ENCODE measurements at regions not wholly inside any gene's neighbourhood (a gene's known extent, or its start where the extent isn't known, plus 50 kb on each side); places are given as distances from the start of the nearest gene placed in this dataset.

DNA sequence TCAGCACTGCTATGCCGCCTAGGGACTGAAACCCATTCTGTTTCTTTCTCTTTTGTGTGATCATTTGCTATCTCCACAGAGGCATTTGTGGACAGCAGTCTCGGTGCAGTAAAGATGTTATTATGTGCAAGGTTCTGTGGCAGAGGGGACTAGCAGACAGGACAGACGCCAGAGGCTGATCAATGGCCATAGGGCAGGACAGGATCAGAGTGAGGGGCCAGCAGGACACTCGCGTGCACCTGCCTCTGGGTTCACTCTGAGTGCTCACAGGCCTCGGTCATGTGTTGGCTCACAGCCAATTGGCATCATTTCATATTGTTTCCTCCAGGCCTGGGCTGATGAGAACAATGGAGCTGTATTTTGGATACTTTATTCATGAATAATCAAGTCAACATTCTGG, 212.6 kb downstream of the TGFB2 start:
- no peak overlapping the region for H3K27ac Mint-ChIP-seq
- H3K9me3 Mint-ChIP-seq (ENCODE audit: low read depth): no peaks in the 10 kb centered on the region
- no peaks in the 10 kb centered on the region for H3K36me3 Mint-ChIP-seq (ENCODE audit: low read depth)
- ATAC-seq (no peak), DNase-seq (no peak)
- H3K4me3 Mint-ChIP-seq: no peak overlapping the region
- peaks cover 6% of the 10 kb centered on the region for H3K27me3 Mint-ChIP-seq
- intact Hi-C loops (cut with DNase I, micrococcal nuclease): no loop called here
- no peaks in the 10 kb centered on the region for H3K4me1 Mint-ChIP-seq
- ChIA-PET CTCF (no interaction called here), POLR2A (no interaction called here)

DNA sequence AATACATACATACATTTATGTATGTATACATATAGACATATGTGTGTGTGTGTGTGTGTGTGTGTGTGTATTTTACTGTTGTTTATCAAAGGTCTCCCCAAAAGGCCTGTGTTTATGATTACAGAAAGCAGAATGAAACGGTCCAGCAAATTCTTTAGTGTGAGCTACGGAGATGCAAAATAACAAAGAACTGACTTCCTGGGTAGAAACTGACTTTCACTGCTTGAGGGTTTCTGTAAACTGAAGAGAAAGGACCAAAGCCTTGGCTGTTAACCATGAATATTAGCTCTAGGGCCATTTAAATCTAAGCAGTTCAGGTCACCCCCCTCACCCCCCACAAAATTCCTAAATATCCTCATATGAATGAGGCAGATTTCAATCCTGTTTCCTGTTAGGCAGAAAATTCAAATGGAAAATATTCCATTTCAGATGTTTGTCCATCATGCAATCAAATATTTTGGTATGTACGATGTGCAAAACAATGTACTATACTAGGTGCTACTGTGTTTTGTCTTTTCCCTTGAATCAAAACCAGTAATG, 213.2 kb downstream of the TGFB2 start:
- no peaks in the 10 kb centered on the region for H3K9me3 Mint-ChIP-seq (ENCODE audit: low read depth)
- H3K4me3 Mint-ChIP-seq: no peak overlapping the region
- ATAC-seq: no peak
- intact Hi-C loops (cut with DNase I, micrococcal nuclease): no loop called here
- ChIA-PET CTCF (no interaction called here), POLR2A (no interaction called here)
- no peak for DNase-seq
- no peak overlapping the region for H3K27ac Mint-ChIP-seq
- no peaks in the 10 kb centered on the region for H3K36me3 Mint-ChIP-seq (ENCODE audit: low read depth)
- no peaks in the 10 kb centered on the region for H3K4me1 Mint-ChIP-seq
- H3K27me3 Mint-ChIP-seq: peaks cover 6% of the 10 kb centered on the region

DNA sequence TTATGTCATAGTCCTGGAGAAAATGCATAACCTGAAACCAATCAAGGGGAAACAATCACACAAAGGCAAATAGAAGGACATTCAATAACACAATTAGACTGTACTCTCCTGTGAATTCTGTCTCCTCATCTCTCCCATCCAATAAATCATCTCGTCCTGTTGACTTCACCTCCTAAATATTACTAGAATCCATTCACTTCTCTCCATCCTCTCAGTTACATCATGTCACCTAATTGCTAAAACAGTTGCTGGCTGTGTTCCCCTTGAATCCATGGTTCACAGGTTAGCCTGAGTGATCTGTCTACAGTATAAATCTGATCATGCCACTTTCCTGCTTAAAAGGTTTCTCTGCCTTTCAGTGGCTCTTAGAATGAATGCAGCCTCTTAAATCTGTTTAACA, 220.2 kb downstream of the TGFB2 start:
- CTCF ChIA-PET: interaction anchor here (0.9 to 1.0 kb wide), 2 partner anchors 9 to 43 kb away, joined by 3 to 4 read pairs; no protein-coding TSS in a partner anchor
- intact Hi-C loops (cut with DNase I, micrococcal nuclease): no loop called here
- no peak overlapping the region for H3K4me3 Mint-ChIP-seq
- no peaks in the 10 kb centered on the region for H3K9me3 Mint-ChIP-seq (ENCODE audit: low read depth)
- no peaks in the 10 kb centered on the region for H3K4me1 Mint-ChIP-seq
- H3K27ac Mint-ChIP-seq: no peak overlapping the region
- no peaks in the 10 kb centered on the region for H3K36me3 Mint-ChIP-seq (ENCODE audit: low read depth)
- DNase-seq: no peak
- H3K27me3 Mint-ChIP-seq: peaks cover 4% of the 10 kb centered on the region
- POLR2A ChIA-PET: no interaction called here
- no peak for ATAC-seq

GRCh38 chr1:218568962-218569550, 223.9 kb downstream of the TGFB2 start:
- H3K27me3 Mint-ChIP-seq: peaks cover 2% of the 10 kb centered on the region
- H3K27ac Mint-ChIP-seq: no peak overlapping the region
- no peak overlapping the region for H3K4me3 Mint-ChIP-seq
- H3K9me3 Mint-ChIP-seq (ENCODE audit: low read depth): no peaks in the 10 kb centered on the region
- no peaks in the 10 kb centered on the region for H3K4me1 Mint-ChIP-seq
- intact Hi-C loops (cut with DNase I, micrococcal nuclease): no loop called here
- no peak for ATAC-seq
- no peak for DNase-seq
- ChIA-PET CTCF (no interaction called here), POLR2A (no interaction called here)
- H3K36me3 Mint-ChIP-seq (ENCODE audit: low read depth): no peaks in the 10 kb centered on the region

- Mint-ChIP-seq H3K4me3 (no peak overlapping the region), H3K36me3 (ENCODE audit: low read depth) (no peaks in the 10 kb centered on the region), H3K9me3 (ENCODE audit: low read depth) (no peaks in the 10 kb centered on the region), H3K4me1 (no peaks in the 10 kb centered on the region), H3K27ac (no peak overlapping the region), H3K27me3 (peaks cover 2% of the 10 kb centered on the region)
- ChIA-PET POLR2A (no interaction called here), CTCF (no interaction called here)
- no peak for ATAC-seq
- DNase-seq: no peak
- intact Hi-C loops (cut with DNase I, micrococcal nuclease): no loop called here
Observed at GRCh38 chr1:218570456-218570855, 225.3 kb downstream of the TGFB2 start.

GRCh38 chr1:218571491-218571890, 226.4 kb downstream of the TGFB2 start:
- Mint-ChIP-seq H3K4me1 (no peaks in the 10 kb centered on the region), H3K4me3 (no peak overlapping the region), H3K27me3 (peaks cover 2% of the 10 kb centered on the region), H3K27ac (no peak overlapping the region), H3K9me3 (ENCODE audit: low read depth) (no peaks in the 10 kb centered on the region), H3K36me3 (ENCODE audit: low read depth) (no peaks in the 10 kb centered on the region)
- ChIA-PET CTCF (no interaction called here), POLR2A (no interaction called here)
- DNase-seq: no peak
- ATAC-seq: no peak
- intact Hi-C loops (cut with DNase I, micrococcal nuclease): no loop called here

DNA sequence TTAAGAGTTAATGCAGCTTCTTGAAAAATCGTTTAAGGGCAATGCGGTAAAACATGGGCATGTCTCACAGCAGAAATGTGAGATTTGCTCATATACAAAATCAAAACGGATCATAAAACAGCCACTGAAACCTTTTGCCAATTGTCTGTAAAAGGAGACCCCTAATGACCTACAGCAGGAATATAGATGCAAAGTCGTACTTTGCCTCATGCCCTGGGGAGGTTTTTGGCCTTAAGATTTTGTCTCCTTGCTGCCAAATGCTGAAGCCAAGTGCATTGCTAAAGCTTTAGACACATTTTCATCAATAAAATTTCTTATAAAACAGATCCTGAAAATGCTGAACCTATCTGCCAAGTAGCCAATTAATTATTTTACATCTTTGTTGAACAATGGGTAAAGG, 226.9 kb downstream of the TGFB2 start:
- Mint-ChIP-seq H3K4me1 (no peaks in the 10 kb centered on the region), H3K4me3 (no peak overlapping the region), H3K36me3 (ENCODE audit: low read depth) (no peaks in the 10 kb centered on the region), H3K27ac (no peak overlapping the region), H3K9me3 (ENCODE audit: low read depth) (no peaks in the 10 kb centered on the region), H3K27me3 (peaks cover 2% of the 10 kb centered on the region)
- ChIA-PET POLR2A (no interaction called here), CTCF (interaction anchor here (0.7 kb wide), 1 partner anchor 366 kb away, joined by 3 read pairs; no protein-coding TSS in a partner anchor)
- ATAC-seq: no peak
- no peak for DNase-seq
- intact Hi-C loops (cut with DNase I, micrococcal nuclease): no loop called here

DNA sequence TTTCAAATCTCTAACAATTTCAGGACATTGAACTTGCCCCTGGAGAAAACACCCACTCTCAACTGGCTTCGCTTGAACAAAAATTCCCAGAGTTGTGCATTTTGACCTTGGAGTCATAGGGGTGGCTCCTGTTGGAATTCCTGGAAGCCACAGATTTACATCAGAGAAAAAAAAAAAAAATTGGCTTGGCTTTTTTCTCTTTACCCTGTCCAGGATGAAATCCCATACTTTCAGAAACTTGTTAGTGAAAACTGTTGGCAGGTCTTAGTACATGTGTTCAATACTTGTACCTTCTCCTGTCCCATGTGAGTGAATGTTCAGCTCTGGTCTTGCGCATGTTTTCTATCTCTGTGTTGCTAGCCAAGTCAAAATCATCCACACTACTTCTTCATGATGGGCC, 228.8 kb downstream of the TGFB2 start:
- CTCF ChIA-PET: no interaction called here
- ATAC-seq: no peak
- Mint-ChIP-seq H3K4me3 (no peak overlapping the region), H3K27ac (no peak overlapping the region), H3K4me1 (no peaks in the 10 kb centered on the region), H3K27me3 (no peaks in the 10 kb centered on the region), H3K36me3 (ENCODE audit: low read depth) (no peaks in the 10 kb centered on the region), H3K9me3 (ENCODE audit: low read depth) (no peaks in the 10 kb centered on the region)
- no peak for DNase-seq
- POLR2A ChIA-PET: no interaction called here
- intact Hi-C loops (cut with DNase I, micrococcal nuclease): no loop called here

- Mint-ChIP-seq H3K27ac (no peak overlapping the region), H3K27me3 (no peaks in the 10 kb centered on the region), H3K4me1 (no peaks in the 10 kb centered on the region), H3K4me3 (no peak overlapping the region), H3K36me3 (ENCODE audit: low read depth) (no peaks in the 10 kb centered on the region), H3K9me3 (ENCODE audit: low read depth) (no peaks in the 10 kb centered on the region)
- POLR2A ChIA-PET: no interaction called here
- intact Hi-C loops (cut with DNase I, micrococcal nuclease): no loop called here
- CTCF ChIA-PET: interaction anchor here (0.5 kb wide), 1 partner anchor 13 kb away, joined by 3 read pairs; no protein-coding TSS in a partner anchor
- DNase-seq (no peak), ATAC-seq (no peak)
Observed at GRCh38 chr1:218575079-218575478, 229.9 kb downstream of the TGFB2 start.

GRCh38 chr1:218575856-218576255, 230.7 kb downstream of the TGFB2 start:
- DNase-seq: no peak
- Mint-ChIP-seq H3K4me1 (no peaks in the 10 kb centered on the region), H3K27me3 (no peaks in the 10 kb centered on the region), H3K36me3 (ENCODE audit: low read depth) (no peaks in the 10 kb centered on the region), H3K4me3 (no peak overlapping the region), H3K27ac (no peak overlapping the region), H3K9me3 (ENCODE audit: low read depth) (no peaks in the 10 kb centered on the region)
- ChIA-PET POLR2A (no interaction called here), CTCF (no interaction called here)
- intact Hi-C loops (cut with DNase I, micrococcal nuclease): no loop called here
- ATAC-seq: no peak

- Mint-ChIP-seq H3K4me1 (no peaks in the 10 kb centered on the region), H3K27ac (no peak overlapping the region), H3K9me3 (ENCODE audit: low read depth) (peaks cover 8% of the 10 kb centered on the region), H3K27me3 (peaks cover 2% of the 10 kb centered on the region), H3K36me3 (ENCODE audit: low read depth) (peaks cover 2% of the 10 kb centered on the region), H3K4me3 (no peak overlapping the region)
- ATAC-seq: no peak
- no peak for DNase-seq
- CTCF ChIA-PET: no interaction called here
- POLR2A ChIA-PET: no interaction called here
- intact Hi-C loops (cut with DNase I, micrococcal nuclease): no loop called here
Observed at GRCh38 chr1:218582646-218583045, 237.5 kb downstream of the TGFB2 start.

DNA sequence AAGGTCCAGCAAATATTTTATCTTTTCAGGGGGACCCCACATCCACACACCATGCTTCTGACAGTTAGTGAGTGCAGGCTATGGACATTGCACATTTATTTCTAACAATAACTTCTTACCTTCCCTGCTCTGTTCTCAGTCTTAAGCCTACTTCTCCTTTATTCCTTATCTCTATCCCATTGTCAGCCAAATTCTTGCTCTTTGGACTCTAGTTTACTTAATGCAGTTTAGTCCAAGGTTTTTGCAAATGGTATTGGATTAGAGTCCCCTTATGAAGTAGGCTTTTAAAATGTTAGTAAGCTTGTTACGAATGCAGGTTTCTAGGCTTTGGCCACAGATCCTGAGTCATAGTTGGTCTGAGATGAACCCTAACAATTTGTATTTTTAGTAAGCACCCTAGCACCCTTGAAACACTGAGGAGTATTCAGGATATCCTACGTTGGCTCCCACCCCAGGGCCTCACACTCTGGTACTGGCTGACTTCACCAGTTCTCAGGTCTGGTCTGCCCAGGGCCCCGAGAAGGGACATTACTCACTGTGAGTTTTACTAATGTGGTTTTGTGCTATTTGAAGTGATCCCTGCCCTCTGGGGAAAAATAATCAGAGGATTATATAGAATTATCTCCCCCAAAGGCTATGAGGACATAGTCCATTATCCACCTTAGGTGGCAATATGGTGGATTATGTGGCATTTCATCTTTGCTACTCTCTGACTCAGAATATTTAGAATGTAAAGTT, 239.5 kb downstream of the TGFB2 start:
- intact Hi-C loops (cut with DNase I, micrococcal nuclease): no loop called here
- POLR2A ChIA-PET: interaction anchor here (0.6 kb wide), 1 partner anchor 88 kb away, joined by 3 read pairs; no protein-coding TSS in a partner anchor
- Mint-ChIP-seq H3K36me3 (ENCODE audit: low read depth) (peaks cover 2% of the 10 kb centered on the region), H3K27me3 (peaks cover 2% of the 10 kb centered on the region), H3K4me3 (no peak overlapping the region), H3K9me3 (ENCODE audit: low read depth) (peaks cover 8% of the 10 kb centered on the region), H3K27ac (no peak overlapping the region), H3K4me1 (no peaks in the 10 kb centered on the region)
- ATAC-seq (no peak), DNase-seq (no peak)
- CTCF ChIA-PET: no interaction called here

Data from activated CD4-positive, alpha-beta T cell treated with anti-CD3 and anti-CD28 coated beads for 36 hours (primary cell).